SK-N-SH (cell line): ENCODE measurements at regions not wholly inside any gene's neighbourhood (a gene's known extent, or its start where the extent isn't known, plus 50 kb on each side); places are given as distances from the start of the nearest gene placed in this dataset.
A peak's percentile ranks its signal among the peaks of the same experiment; 100 is the strongest.

Experiments used
- CTCF ChIA-PET: fragments of 300-600, 350-600 bp; formaldehyde crosslinking; extraction: SDS; loops from one replicate; lab custom pipeline; 2021; lab: Yijun Ruan, JAX
- POLR2A ChIA-PET: fragments of 350-600 bp; sonication (Branson Sonifier 250); formaldehyde crosslinking; extraction: SDS; loops from one replicate; lab custom pipeline; 2020; ENCODE audit warnings: antibody characterized with exemption, inconsistent platforms; lab: Yijun Ruan, JAX
- DNase-seq: peaks from one replicate; pipeline ENCODE4 v3.0.0; 2012
- H2AFZ ChIP-seq: fragments of 200-600 bp; sonication (generic); 2 replicates; pipeline ENCODE4 v1.8.1; 2016; ENCODE audit warnings: antibody characterized with exemption, mild to moderate bottlenecking, low read depth
- H3F3A ChIP-seq: fragments of 200-600 bp; sonication (generic); replicated peaks from 2 replicates; pipeline ENCODE3; 2016; ENCODE audit warnings: antibody characterized with exemption, mild to moderate bottlenecking; ENCODE audit not compliant: insufficient read depth
- H3K27ac ChIP-seq, 2 experiments: fragments of 200-500 bp in 1 of 2; fragments of 200-600 bp in 1 of 2; sonication (Bioruptor generic) in 1 of 2; sonication (generic), shearing (Covaris generic) in 1 of 2; 2 replicates each; pipeline versions ENCODE4 v1.5.1 to v1.6.1; 2014 to 2016; ENCODE audit warnings: low read depth in 2 of 2, inconsistent platforms in 1 of 2, low read length in 1 of 2, mild to moderate bottlenecking in 1 of 2, mixed read lengths in 1 of 2
- H3K27me3 ChIP-seq: fragments of 200-600 bp; sonication (generic), shearing (Covaris generic); 2 replicates; pipeline ENCODE4 v1.6.1; 2016; ENCODE audit warnings: mixed run types; ENCODE audit not compliant: insufficient read depth
- H3K36me3 ChIP-seq, 2 experiments: fragments of 200-500 bp in 1 of 2; fragments of 200-600 bp in 1 of 2; sonication (Bioruptor generic) in 1 of 2; sonication (generic) in 1 of 2; replicated peaks in 1 of 2; 2 replicates each; pipeline versions ENCODE3 to v1.5.1; 2014 to 2016; ENCODE audit warnings: low read length in 1 of 2, mild to moderate bottlenecking in 1 of 2; ENCODE audit not compliant: insufficient read depth in 2 of 2, control insufficient read depth in 1 of 2
- H3K4me1 ChIP-seq, 2 experiments: fragments of 200-500 bp in 1 of 2; fragments of 200-600 bp in 1 of 2; sonication (Bioruptor generic) in 1 of 2; sonication (generic), shearing (Covaris generic) in 1 of 2; 2 replicates each; pipeline versions ENCODE4 v1.5.1 to v1.6.1; 2014 to 2016; ENCODE audit warnings: low read depth in 1 of 2, low read length in 1 of 2, mixed run types in 1 of 2; ENCODE audit not compliant: insufficient read depth in 2 of 2, control insufficient read depth in 1 of 2
- H3K4me2 ChIP-seq: fragments of 200-600 bp; sonication (generic), shearing (Covaris generic); 2 replicates; pipeline ENCODE4 v1.6.1; 2017; ENCODE audit warnings: mixed run types
- H3K4me3 ChIP-seq, 2 experiments: fragments of 200-500 bp in 1 of 2; fragments of 200-600 bp in 1 of 2; sonication (Bioruptor generic) in 1 of 2; sonication (generic), shearing (Covaris generic) in 1 of 2; 2 replicates each; pipeline versions ENCODE4 v1.5.1 to v1.8.1; 2014 to 2016; ENCODE audit warnings: low read depth in 2 of 2, inconsistent platforms in 1 of 2, low read length in 1 of 2, mild to moderate bottlenecking in 1 of 2, mixed read lengths in 1 of 2, moderate library complexity in 1 of 2
- H3K79me2 ChIP-seq: fragments of 200-600 bp; sonication (generic); 2 replicates; pipeline ENCODE4 v1.8.1; 2017; ENCODE audit warnings: mild to moderate bottlenecking; ENCODE audit not compliant: insufficient read depth
- H3K9ac ChIP-seq: fragments of 200-600 bp; sonication (generic); 2 replicates; pipeline ENCODE4 v1.6.1; 2017; ENCODE audit warnings: mixed run types
- H3K9me2 ChIP-seq: fragments of 200-600 bp; sonication (generic); 2 replicates; pipeline ENCODE4 v1.6.1; 2017; ENCODE audit warnings: mixed run types
- H3K9me3 ChIP-seq: fragments of 200-600 bp; sonication (generic); 2 replicates; pipeline ENCODE4 v1.6.1; 2017; ENCODE audit warnings: mixed run types, mild to moderate bottlenecking, moderate library complexity
- H4K20me1 ChIP-seq: fragments of 200-600 bp; sonication (generic); 2 replicates; pipeline ENCODE4 v1.6.1; 2017; ENCODE audit warnings: mild to moderate bottlenecking, mixed run types; ENCODE audit not compliant: insufficient read depth
- CHD2 ChIP-seq: fragments of 150-350 bp; IDR thresholded peaks from 2 replicates; pipeline ENCODE4 v1.6.1; 2018; ENCODE audit warnings: low read length; ENCODE audit not compliant: partially characterized antibody
- ELF1 ChIP-seq: IDR thresholded peaks from 2 replicates; pipeline ENCODE4 v1.4.0; 2012
- EP300 ChIP-seq, 2 experiments: IDR thresholded peaks; 2 replicates each; pipeline versions ENCODE4 v1.4.0 to v1.6.1; 2012; ENCODE audit warnings: borderline replicate concordance in 1 of 2, low read depth in 1 of 2, low read length in 1 of 2
- FOSL2 ChIP-seq: IDR thresholded peaks from 2 replicates; pipeline ENCODE4 v1.4.0; 2012; ENCODE audit warnings: low read depth, mild to moderate bottlenecking, moderate library complexity, borderline replicate concordance
- FOXJ3 ChIP-seq: sonication (generic); formaldehyde crosslinking; IDR thresholded peaks from 2 replicates; pipeline ENCODE4 v1.5.1; 2020; ENCODE audit warnings: mild to moderate bottlenecking, missing genetic modification reagents
- FOXM1 ChIP-seq: IDR thresholded peaks from 2 replicates; pipeline ENCODE4 v1.4.0; 2012; ENCODE audit warnings: low read depth, mild to moderate bottlenecking
- GATA2 ChIP-seq: sonication (generic); formaldehyde crosslinking; IDR thresholded peaks from 2 replicates; pipeline ENCODE4 v1.5.0; 2020; ENCODE audit warnings: mild to moderate bottlenecking, missing genetic modification reagents
- JUND ChIP-seq: IDR thresholded peaks from 2 replicates; pipeline ENCODE4 v1.4.0; 2012
- NFIC ChIP-seq: IDR thresholded peaks from 2 replicates; pipeline ENCODE4 v1.4.0; 2012; ENCODE audit warnings: borderline replicate concordance
- POLR2AphosphoS5 ChIP-seq: IDR thresholded peaks from 2 replicates; pipeline ENCODE4 v1.6.1; 2012; ENCODE audit warnings: low read depth, low read length
- RFX5 ChIP-seq: IDR thresholded peaks from 2 replicates; pipeline ENCODE4 v1.6.1; 2012; ENCODE audit warnings: mild to moderate bottlenecking, improper control_type of control experiment, low read length
- SIN3A ChIP-seq: IDR thresholded peaks from 2 replicates; pipeline ENCODE4 v1.6.1; 2012; ENCODE audit warnings: low read depth, mild to moderate bottlenecking, low read length, moderate library complexity, borderline replicate concordance
- SMC3 ChIP-seq: IDR thresholded peaks from 2 replicates; pipeline ENCODE4 v1.6.1; 2012; ENCODE audit warnings: low read depth, low read length, improper control_type of control experiment
- TAF1 ChIP-seq: IDR thresholded peaks from 2 replicates; pipeline ENCODE4 v1.6.1; 2012; ENCODE audit warnings: low read depth, mild to moderate bottlenecking, low read length, moderate library complexity, borderline replicate concordance
- WGBS: methylation state at CpG from one replicate; pipeline ENCODE4 v1.1.6; 2017; ENCODE audit warnings: low lambda C conversion rate; 5-methylcytosine and 5-hydroxymethylcytosine counted together
- TF ChIP-seq, protein P1 (sequence below): IDR thresholded peaks from 2 replicates; pipeline ENCODE4 v1.4.0; 2012; ENCODE audit warnings: low read depth, borderline replicate concordance
- TF ChIP-seq, protein P2 (sequence below): IDR thresholded peaks from 2 replicates; pipeline ENCODE4 v1.4.0; 2012; ENCODE audit warnings: low read depth
- TF ChIP-seq, protein P3 (sequence below): IDR thresholded peaks from 2 replicates; pipeline ENCODE4; 2012
- TF ChIP-seq, protein P4 (sequence below): fragments of 200-600 bp; sonication (generic); IDR thresholded peaks from 2 replicates; pipeline ENCODE4 v1.6.1; 2017; ENCODE audit warnings: antibody characterized with exemption, mild to moderate bottlenecking, moderate library complexity
- TF ChIP-seq, protein P5 (sequence below): IDR thresholded peaks from 2 replicates; pipeline ENCODE4 v1.6.1; 2012; ENCODE audit warnings: mild to moderate bottlenecking, low read depth, low read length, moderate library complexity

DNA sequence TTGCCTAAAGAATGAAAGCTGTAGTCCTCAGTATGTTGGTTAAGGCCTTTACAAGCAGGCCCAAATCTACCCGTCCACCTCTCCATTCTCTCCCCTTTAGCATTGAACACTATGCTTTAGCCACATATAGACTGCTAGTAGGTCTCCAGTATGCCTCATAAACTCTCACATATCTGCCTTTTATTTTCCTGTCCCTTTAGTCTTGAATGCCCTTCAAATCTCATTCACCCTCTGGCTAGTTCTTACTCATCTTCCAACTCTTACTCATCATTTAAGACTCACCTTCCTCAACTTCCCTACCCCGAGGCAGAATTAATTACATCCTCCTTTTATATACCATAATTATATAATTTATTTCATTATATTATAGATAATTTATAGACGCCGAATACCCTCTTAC is 78.7 kb upstream of the TSPAN2 start:
- H3F3A ChIP-seq, result peaks cover 46% of the 10 kb centered on the region
- no peaks in the 10 kb centered on the region for H3K27me3 ChIP-seq
- H3K4me3 ChIP-seq, result no peak overlapping the region
- CTCF ChIA-PET, result no interaction called here
- TF ChIP-seq, protein P1, sequence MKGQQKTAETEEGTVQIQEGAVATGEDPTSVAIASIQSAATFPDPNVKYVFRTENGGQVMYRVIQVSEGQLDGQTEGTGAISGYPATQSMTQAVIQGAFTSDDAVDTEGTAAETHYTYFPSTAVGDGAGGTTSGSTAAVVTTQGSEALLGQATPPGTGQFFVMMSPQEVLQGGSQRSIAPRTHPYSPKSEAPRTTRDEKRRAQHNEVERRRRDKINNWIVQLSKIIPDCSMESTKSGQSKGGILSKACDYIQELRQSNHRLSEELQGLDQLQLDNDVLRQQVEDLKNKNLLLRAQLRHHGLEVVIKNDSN, result no peak
- TF ChIP-seq EP300 (IDR thresholded peaks at IDR 0.05; ENCODE audit: borderline replicate concordance in 1 of 2, low read depth in 1 of 2, low read length in 1 of 2), result 0 out of 4 replicates have a peak, but pooled peaks of 1 of the 2 experiments have one; percentile 17
- TF ChIP-seq, protein P2, sequence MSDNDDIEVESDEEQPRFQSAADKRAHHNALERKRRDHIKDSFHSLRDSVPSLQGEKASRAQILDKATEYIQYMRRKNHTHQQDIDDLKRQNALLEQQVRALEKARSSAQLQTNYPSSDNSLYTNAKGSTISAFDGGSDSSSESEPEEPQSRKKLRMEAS, result no peak
- no peak for TF ChIP-seq POLR2AphosphoS5
- no peak for TF ChIP-seq RFX5
- TF ChIP-seq ELF1, result no peak
- TF ChIP-seq, protein P3, sequence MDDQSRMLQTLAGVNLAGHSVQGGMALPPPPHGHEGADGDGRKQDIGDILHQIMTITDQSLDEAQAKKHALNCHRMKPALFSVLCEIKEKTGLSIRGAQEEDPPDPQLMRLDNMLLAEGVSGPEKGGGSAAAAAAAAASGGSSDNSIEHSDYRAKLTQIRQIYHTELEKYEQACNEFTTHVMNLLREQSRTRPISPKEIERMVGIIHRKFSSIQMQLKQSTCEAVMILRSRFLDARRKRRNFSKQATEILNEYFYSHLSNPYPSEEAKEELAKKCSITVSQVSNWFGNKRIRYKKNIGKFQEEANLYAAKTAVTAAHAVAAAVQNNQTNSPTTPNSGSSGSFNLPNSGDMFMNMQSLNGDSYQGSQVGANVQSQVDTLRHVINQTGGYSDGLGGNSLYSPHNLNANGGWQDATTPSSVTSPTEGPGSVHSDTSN, result no peak; the same call in 1 of the 2 replicates
- TF ChIP-seq FOXJ3 (CRISPR knock-in tag), result no peak
- TF ChIP-seq JUND, result 0 out of 2 replicates have a peak, but pooled peaks have one; percentile 17
- TF ChIP-seq CHD2, result no peak
- TF ChIP-seq SMC3, result no peak
- TF ChIP-seq TAF1, result no peak
- no peak for TF ChIP-seq GATA2 (CRISPR knock-in tag)
- TF ChIP-seq SIN3A, result no peak
- TF ChIP-seq, protein P4, sequence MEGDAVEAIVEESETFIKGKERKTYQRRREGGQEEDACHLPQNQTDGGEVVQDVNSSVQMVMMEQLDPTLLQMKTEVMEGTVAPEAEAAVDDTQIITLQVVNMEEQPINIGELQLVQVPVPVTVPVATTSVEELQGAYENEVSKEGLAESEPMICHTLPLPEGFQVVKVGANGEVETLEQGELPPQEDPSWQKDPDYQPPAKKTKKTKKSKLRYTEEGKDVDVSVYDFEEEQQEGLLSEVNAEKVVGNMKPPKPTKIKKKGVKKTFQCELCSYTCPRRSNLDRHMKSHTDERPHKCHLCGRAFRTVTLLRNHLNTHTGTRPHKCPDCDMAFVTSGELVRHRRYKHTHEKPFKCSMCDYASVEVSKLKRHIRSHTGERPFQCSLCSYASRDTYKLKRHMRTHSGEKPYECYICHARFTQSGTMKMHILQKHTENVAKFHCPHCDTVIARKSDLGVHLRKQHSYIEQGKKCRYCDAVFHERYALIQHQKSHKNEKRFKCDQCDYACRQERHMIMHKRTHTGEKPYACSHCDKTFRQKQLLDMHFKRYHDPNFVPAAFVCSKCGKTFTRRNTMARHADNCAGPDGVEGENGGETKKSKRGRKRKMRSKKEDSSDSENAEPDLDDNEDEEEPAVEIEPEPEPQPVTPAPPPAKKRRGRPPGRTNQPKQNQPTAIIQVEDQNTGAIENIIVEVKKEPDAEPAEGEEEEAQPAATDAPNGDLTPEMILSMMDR, result no peak
- TF ChIP-seq FOXM1, result no peak
- TF ChIP-seq FOSL2, result peak; percentile 53; the same call in 1 of the 2 replicates
- TF ChIP-seq, protein P5, sequence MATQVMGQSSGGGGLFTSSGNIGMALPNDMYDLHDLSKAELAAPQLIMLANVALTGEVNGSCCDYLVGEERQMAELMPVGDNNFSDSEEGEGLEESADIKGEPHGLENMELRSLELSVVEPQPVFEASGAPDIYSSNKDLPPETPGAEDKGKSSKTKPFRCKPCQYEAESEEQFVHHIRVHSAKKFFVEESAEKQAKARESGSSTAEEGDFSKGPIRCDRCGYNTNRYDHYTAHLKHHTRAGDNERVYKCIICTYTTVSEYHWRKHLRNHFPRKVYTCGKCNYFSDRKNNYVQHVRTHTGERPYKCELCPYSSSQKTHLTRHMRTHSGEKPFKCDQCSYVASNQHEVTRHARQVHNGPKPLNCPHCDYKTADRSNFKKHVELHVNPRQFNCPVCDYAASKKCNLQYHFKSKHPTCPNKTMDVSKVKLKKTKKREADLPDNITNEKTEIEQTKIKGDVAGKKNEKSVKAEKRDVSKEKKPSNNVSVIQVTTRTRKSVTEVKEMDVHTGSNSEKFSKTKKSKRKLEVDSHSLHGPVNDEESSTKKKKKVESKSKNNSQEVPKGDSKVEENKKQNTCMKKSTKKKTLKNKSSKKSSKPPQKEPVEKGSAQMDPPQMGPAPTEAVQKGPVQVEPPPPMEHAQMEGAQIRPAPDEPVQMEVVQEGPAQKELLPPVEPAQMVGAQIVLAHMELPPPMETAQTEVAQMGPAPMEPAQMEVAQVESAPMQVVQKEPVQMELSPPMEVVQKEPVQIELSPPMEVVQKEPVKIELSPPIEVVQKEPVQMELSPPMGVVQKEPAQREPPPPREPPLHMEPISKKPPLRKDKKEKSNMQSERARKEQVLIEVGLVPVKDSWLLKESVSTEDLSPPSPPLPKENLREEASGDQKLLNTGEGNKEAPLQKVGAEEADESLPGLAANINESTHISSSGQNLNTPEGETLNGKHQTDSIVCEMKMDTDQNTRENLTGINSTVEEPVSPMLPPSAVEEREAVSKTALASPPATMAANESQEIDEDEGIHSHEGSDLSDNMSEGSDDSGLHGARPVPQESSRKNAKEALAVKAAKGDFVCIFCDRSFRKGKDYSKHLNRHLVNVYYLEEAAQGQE, result no peak
- no peak for TF ChIP-seq NFIC
- H3K79me2 ChIP-seq, result no peaks in the 10 kb centered on the region
- H3K36me3 ChIP-seq, result peaks cover 0 to 7% of the 10 kb centered on the region in 2 experiments
- H3K9me2 ChIP-seq, result no peaks in the 10 kb centered on the region
- H3K9ac ChIP-seq, result peak overlapping the region; percentile 75; the same call in 1 of the 2 replicates
- H3K4me2 ChIP-seq, result peak overlapping the region; percentile 4; the same call in 1 of the 2 replicates
- no peaks in the 10 kb centered on the region for H4K20me1 ChIP-seq
- H3K27ac ChIP-seq, result peak overlapping the region; percentile 85 to 99
- no peak for DNase-seq
- POLR2A ChIA-PET, result no interaction called here
- H3K9me3 ChIP-seq, result peaks cover 10% of the 10 kb centered on the region
- peaks cover 0 to 36% of the 10 kb centered on the region in 2 experiments; a peak in 3 of 4 replicates for H3K4me1 ChIP-seq
- H2AFZ ChIP-seq, result no peak overlapping the region
- 60% methylated on average over 4 of the region's 4 CpGs for WGBS
